SHP77 (cell line): ENCODE measurements at regions not wholly inside any gene's neighbourhood (a gene's known extent, or its start where the extent isn't known, plus 50 kb on each side); places are given as distances from the start of the nearest gene placed in this dataset.
"Not testable (repeated sequence)": the region's sequence is repeated elsewhere in the genome, so short reads cannot be mapped to it uniquely, and the experiment has no call there.

ENCODE experiments used
- DNase-seq, 2 experiments: peaks; one replicate each; lab custom pipeline; 2025; lab: John Stamatoyannopoulos, UW

DNA sequence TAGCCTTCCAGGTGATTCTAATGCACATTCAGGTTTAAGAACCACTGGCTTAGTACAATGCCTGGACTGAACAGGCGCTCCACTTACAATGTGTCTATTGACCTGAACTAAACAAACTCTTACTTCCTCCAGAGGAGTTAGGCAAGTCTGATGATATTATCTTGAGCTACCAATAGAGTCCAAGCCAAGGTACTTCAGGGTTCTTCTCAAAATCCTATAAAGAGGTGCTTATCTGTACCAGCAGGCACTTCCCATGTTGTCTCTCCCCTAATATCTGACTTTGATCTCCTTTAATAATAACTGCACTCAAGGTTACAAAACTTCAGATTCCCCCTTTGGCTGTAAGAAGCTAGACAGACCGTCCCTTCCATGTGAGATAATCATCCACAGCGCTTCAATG lies 157.0 kb upstream of the SVIL start:
- no peak for DNase-seq

- DNase-seq = no peak
Measured at GRCh38 chr10:29790207-29790606, 155.4 kb upstream of the SVIL start.

- no peak for DNase-seq
Measured at GRCh38 chr10:29788113-29788512, 153.3 kb upstream of the SVIL start.

DNA sequence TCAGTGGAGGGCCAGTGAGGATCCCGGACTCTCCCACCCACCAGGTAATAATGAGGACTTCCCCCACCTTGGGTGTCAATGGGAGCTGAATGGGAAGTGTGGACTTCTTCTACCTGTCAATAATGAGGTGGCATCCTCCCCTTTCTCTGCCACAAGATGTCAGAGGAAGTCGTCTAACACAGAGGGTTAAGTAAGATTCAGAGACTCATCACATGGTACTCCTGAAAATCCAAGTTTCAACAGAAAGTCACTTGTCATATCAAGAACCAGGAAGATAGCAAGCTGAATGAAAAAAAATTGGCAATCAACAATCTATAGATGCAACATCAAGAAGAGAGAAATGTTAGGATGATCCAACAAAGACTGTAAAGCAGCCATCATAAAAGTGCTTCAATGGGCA lies 150.9 kb upstream of the SVIL start:
- no peak for DNase-seq

GRCh38 chr10:29784175-29784773 lies 149.5 kb upstream of the SVIL start:
- peak; percentile 18 to 73 for DNase-seq

DNA sequence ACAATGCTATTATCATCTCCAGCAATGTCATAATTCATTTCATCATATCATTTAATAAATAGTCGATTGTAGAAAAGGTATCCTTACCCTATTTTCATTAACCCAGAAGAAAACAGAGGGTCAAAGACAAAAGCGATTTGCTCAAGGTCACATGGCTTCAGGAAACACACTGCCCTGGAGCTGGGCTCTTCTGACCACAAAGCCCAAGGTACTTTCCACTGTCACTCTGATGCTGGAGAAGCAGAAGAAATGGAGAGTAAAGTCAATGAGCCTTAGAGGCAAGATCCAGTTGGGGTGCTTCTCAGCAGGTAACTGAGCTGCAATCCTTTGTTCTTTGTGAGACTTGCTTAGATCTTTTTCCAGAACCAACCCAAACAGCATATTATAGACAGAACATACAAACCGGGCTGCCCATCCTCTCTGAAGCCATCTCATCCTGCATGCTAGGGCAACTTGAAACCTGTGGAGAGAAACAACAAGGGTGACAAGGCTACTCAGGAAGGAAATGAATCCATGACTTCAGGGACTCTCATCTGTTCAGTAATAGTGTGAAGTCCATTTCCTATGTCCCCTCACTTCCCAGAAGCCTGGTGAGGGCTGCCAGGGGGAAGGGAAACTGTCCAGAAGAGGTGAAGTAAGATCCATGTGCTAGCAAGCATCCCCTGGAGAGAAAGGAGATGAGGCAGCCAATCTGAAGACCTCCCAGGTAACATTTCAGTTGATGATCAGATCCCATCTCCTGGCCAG lies 148.6 kb upstream of the SVIL start:
- DNase-seq = peak in 1 of 2 experiments; percentile 45

GRCh38 chr10:29780639-29781038 lies 145.9 kb upstream of the SVIL start:
- DNase-seq = no peak

GRCh38 chr10:29780096-29780495 lies 145.3 kb upstream of the SVIL start:
- DNase-seq = no peak

- no peak for DNase-seq
Measured at GRCh38 chr10:29776246-29776645, 141.5 kb upstream of the SVIL start.

DNA sequence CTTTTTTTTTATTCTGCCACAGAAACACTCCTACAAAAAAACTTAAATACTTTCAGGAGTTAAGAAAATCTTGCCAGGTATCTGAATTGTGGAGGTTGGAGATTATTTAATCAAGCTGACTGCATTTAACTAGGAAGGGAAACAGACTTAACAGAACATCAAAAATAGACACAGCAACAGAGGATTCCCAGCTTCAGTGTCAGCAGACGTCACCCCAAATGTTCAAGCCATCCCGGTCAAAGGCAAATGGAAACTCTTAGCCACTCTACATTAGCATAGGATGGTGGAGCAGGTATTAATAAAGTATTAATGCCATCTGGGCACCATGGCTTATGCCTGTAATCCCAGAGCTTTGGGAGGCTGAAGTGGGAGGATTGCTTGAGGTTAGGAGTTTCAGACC lies 139.7 kb upstream of the SVIL start:
- no peak for DNase-seq

DNA sequence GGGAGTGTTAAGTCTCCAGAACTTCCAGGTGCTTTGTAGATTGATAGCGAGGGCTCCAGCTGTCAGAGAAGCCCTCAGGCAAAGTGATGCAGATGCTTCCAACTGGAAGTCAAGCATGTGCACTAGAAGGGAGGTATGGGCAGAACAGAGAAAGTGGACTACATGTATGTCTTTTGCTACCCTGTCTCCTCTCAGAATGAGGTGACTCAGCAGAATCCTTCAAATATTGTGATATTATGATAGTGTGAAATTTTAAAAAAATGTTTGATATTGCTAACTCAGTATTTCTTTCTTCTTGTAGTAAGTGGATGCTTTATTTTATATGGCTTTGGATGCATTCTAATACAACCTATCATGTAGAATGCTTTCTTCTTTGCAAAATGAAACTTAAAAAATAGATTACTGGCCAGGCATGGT lies 138.9 kb upstream of the SVIL start:
- no peak for DNase-seq

GRCh38 chr10:29772403-29772802 lies 137.6 kb upstream of the SVIL start:
- DNase-seq = no peak

DNA sequence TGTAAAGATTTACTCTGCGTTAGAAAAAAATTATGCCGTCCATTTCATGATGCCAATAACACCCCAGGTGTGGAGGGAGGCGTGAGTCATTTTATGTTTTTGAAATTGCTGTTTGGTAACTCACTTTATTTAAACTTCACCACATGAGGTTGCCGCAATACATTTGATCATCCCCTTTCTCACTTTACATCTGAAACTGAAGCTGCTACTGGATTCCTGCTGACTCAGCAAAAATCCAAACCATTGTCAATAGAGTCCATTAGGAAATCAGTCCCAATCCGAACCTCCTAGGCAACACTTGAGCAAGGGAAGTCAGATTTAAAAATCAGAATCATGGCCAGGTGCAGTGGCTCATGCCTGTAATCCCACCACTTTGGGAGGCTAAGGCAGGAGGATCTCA lies 136.6 kb upstream of the SVIL start:
- DNase-seq = no peak

- not testable (repeated sequence) for DNase-seq
Measured at GRCh38 chr10:29769277-29769676, 134.5 kb upstream of the SVIL start.

DNA sequence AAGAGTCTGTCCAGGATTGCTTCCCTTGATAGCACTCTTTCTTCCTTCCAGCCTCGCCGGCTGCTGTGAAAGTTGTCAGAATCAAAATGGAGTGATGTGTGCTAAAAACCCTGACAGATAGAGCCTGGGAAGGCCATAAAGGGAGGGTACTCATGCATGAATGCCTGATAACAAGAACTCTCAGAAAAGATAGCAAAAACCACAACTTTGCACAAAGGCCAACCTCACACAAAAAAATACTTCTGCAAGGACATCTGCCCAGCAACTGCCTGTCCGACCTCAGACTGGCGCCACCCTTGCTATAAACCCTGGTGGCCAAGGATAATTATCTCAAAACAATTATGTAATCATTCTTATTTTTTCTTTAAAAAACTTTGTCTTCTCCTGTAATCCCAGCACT lies 133.2 kb upstream of the SVIL start:
- no peak for DNase-seq

GRCh38 chr10:29766753-29767152 lies 132.0 kb upstream of the SVIL start:
- DNase-seq = no peak

GRCh38 chr10:29765330-29765729 lies 130.6 kb upstream of the SVIL start:
- no peak for DNase-seq

DNA sequence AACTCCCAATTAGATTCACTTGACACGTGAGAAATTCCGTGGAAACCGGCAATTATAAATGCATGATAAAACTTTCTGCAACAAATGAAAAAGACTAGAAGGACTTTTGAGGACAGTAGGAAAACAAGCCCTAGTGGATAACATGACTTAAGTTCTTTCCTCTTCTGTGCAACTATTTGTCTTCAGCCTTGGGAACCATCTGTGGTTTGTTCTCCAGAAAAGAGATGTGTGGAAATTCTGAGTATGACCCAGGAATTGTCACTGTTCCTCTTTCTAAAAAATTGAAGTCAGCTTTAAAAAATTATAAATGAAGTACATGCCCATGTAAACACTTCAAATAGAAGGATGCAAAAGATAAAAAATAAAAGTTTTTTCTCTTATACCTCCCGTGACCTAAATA lies 128.6 kb upstream of the SVIL start:
- DNase-seq = no peak

GRCh38 chr10:29761916-29762315 lies 127.1 kb upstream of the SVIL start:
- DNase-seq = no peak

DNA sequence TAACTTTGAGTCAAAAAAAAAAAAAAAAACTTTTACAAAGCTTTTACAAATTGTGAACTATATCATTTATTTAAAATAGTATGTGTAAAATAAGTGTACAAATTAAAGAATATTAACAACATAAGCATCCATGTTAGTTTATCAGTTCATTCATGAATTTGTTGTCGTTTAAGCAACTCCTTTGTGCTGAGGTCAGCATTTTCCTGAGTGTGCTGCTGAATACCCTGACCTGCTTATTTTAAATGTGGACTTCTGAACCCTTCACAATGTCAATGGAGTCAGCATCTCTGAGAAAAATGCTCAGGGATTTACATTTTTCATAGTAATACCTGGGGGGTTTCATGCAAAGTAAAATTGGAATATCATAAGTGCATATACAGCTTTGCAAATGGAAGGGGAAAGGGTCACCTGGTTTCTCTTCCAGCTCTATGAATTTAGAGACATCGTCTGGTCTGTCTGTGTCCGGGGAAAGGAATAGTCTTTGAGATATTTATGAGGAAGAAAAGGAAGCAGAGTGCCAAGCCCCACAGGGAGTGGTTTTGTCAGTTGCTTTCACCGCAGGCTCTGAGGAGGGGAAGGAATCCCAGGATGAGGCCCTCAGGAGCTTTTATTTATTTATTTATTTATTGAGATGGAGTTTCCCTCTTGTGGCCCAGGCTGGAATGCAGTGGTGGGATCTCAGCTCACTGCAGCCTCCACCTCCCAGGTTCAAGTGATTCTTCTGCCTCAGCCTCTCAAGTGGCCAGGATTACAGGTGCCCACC lies 125.5 kb upstream of the SVIL start:
- no peak for DNase-seq

DNA sequence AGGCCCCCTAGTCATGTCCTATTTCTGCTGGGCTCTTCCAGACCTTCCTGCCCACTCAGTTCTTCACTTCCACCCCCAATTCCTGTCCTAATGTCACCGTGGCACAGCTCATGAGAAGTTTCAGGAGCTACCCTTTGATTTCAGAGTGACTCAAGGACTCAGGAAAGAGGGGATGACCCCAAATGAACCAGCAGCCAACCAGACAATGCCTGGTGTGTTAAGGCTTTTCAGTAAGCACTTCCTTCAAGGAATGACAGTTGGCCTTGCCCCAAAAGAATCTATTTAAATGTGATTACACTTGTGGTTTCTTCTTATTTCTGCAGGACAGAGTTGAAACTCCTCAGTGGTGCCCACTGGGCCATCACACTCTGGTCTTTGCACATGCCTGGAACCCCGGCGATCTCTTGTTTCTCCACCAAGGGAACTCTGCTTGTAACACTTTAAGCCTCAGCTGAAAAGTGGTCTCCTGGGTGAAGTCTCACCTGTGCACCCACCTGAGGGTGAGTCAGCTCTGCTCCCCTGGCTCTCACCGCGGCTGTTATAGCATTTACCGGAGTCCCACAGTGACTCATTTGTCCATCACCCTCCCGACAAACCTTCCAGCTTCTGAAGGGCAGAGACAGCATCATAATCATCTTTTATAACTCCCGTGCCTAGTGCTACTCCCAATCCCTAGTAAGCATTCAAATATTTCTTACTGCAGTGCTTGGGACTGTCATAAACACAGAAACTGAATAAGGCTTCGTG lies 123.0 kb upstream of the SVIL start:
- DNase-seq = no peak

GRCh38 chr10:29756451-29756850 lies 121.7 kb upstream of the SVIL start:
- no peak for DNase-seq
